GM19324 (cell line): ENCODE measurements at regions not wholly inside any gene's neighbourhood (a gene's known extent, or its start where the extent isn't known, plus 50 kb on each side); places are given as distances from the start of the nearest gene placed in this dataset.

ENCODE experiments used
- ATAC-seq: cut with Tn5 transposase; IDR thresholded peaks from one replicate; pipeline ENCODE4 v1.9.1; 2021; ENCODE audit warnings: mild to moderate bottlenecking, moderate library complexity; ENCODE audit not compliant: unreplicated experiment, low FRiP score

- ATAC-seq = no peak
Measured at GRCh38 chr18:78643981-78644380, 335.6 kb upstream of the SALL3 start.

- no peak for ATAC-seq
Measured at GRCh38 chr18:78645216-78645615, 334.4 kb upstream of the SALL3 start.

DNA sequence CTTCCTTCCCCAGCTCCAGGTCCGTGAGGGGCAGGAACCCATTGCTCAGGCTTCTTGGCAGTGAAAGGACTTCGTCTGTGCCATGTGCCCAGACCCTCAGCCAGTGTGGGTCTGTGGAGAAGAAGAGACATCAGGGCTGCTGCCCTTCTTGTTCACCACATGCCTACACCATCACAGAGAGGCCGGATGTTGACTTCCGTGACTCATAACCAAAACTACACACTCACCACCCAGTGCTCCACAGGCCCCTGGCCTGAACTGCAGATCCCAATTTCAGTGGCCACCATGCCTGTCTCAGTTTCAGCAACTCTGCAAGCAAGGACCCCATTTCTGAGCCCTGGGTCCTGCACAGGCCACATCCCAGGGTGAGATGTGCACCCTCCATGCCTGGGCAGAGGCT, 332.6 kb upstream of the SALL3 start:
- ATAC-seq = no peak

- no peak for ATAC-seq
Measured at GRCh38 chr18:78649421-78649820, 330.2 kb upstream of the SALL3 start.

DNA sequence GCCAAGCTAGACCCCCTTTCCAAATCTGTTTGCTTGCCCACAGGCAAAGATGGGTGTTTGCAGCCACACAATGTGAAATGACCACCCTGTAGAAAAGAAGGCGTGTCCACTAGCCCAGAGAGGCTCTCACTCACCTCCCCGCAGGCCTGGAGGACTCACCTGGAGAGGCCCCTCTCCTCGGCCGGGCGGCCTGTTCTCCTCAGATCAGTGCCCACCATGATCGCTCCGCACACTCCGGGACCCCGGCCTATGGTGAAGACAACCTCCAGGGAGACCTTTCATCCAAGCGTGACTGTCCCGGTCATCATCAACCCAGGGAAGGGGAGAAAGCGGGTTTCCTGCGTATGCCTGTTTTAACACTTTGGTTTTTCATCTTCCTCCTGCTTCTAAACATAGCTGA, 328.7 kb upstream of the SALL3 start:
- ATAC-seq = no peak

- no peak for ATAC-seq
Measured at GRCh38 chr18:78652001-78652545, 327.5 kb upstream of the SALL3 start.

DNA sequence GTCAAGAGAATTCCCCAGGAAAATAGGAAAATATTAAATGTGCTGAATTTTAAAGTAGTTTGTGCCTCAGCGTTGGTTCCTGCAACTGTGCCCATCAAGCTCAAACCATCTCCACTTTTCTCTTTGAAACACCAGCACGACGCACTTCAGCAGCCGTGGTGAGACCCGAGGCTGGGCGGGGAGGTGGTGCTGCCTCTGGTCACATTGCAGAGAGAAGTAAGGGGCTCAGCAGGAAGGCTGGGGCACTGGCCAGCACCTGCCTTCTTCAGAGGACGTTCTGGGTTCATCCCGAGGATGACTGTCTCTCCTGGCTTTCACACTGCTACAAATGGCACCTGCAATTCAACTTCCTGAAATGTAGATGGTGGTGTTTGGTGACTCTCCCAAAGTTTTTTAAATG, 323.7 kb upstream of the SALL3 start:
- no peak for ATAC-seq

- ATAC-seq = no peak
Measured at GRCh38 chr18:78656346-78656925, 323.2 kb upstream of the SALL3 start.

- ATAC-seq = no peak
Measured at GRCh38 chr18:78658531-78658930, 321.1 kb upstream of the SALL3 start.

GRCh38 chr18:78659057-78659456, 320.6 kb upstream of the SALL3 start:
- ATAC-seq = no peak

- ATAC-seq = no peak
Measured at GRCh38 chr18:78659748-78660147, 319.9 kb upstream of the SALL3 start.

- no peak for ATAC-seq
Measured at GRCh38 chr18:78660311-78660710, 319.3 kb upstream of the SALL3 start.

DNA sequence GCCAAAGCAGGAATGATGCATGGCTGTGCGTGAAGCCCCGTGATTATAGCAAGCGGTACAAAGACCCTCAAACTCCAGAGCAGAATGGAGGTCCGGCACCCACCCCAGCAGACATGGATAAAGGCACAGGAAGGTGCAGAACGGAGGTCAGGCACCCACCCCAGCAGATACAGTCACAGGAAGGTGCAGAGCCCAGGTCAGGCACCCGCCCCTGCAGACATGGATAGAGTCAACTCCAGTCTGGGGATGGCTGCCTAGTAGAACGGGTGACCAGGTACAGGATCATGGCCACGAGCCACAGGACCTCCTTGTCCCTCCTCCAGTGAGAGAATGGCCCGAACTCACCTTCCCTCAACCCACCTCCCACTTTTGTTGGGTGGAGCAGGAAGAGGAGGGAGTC, 318.3 kb upstream of the SALL3 start:
- ATAC-seq = no peak

- ATAC-seq = no peak
Measured at GRCh38 chr18:78662879-78663278, 316.7 kb upstream of the SALL3 start.

- ATAC-seq = no peak
Measured at GRCh38 chr18:78664048-78664447, 315.6 kb upstream of the SALL3 start.

- no peak for ATAC-seq
Measured at GRCh38 chr18:78664848-78665247, 314.8 kb upstream of the SALL3 start.

GRCh38 chr18:78665644-78666043, 314.0 kb upstream of the SALL3 start:
- ATAC-seq = no peak

DNA sequence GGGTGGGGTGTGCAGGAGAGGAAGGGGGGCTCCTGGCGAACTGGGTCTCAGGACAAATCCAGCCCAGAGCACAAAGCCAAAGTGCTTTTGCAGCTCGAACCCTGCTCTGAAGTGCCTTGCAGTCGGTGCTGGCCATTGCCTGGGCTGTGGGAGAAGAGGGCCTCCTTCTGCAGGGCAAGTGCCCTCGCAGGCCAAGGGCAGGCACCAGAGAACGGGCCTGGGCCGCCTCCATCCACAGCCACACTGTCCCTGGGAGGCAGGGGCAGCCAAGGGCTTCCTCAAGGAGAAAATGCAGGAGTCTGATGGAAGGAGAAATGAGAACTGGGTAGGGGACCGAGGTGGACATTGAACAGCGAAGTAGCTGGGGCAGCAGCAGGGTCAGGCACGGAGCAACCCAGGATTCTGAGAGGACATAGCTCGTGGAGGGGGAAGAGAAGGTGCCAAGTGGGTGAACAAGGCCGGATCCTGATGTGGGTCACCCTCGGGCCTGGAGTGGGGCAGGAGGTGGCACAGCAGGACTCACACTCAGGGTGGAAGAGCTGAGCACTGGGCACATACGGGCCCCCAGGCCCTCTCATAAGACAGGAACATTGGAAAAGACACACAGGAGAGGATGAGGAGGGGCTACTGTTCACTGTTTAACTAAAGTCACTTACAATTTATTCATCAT, 312.8 kb upstream of the SALL3 start:
- no peak for ATAC-seq

GRCh38 chr18:78670778-78671391, 308.7 kb upstream of the SALL3 start:
- ATAC-seq = no peak

- ATAC-seq = no peak
Measured at GRCh38 chr18:78671551-78671950, 308.1 kb upstream of the SALL3 start.

DNA sequence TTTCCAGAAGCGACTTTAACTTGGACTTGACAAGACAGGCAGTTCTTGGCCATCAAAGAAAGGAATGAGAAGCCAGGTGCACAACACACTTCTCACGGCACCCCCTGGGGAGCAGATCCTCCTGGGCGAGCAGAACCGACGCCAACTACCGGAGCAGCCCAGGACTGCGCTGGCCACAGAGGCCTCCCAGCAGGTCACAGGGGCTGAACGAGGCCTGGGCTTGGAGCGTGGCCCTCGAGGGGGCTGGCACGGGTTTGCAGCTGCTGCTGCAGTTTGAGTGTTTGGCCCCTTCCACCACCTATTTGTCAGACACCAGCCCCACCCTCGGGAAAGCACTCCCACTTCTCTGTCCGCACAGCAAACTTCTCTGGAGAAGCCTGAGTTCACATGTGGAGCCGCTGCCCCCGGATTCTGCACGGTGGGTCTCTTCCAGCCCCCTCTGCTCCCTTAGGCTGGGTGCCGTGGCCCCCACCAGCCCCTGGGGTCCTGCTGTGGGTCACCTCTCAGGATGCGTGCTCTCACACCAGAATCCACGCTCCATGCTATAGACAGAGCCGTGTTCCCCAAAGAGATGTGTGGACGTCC, 306.7 kb upstream of the SALL3 start:
- ATAC-seq = no peak
